ENCODE measurements at regions not wholly inside any gene's neighbourhood (a gene's known extent, or its start where the extent isn't known, plus 50 kb on each side); places are given as distances from the start of the nearest gene placed in this dataset.

DNA sequence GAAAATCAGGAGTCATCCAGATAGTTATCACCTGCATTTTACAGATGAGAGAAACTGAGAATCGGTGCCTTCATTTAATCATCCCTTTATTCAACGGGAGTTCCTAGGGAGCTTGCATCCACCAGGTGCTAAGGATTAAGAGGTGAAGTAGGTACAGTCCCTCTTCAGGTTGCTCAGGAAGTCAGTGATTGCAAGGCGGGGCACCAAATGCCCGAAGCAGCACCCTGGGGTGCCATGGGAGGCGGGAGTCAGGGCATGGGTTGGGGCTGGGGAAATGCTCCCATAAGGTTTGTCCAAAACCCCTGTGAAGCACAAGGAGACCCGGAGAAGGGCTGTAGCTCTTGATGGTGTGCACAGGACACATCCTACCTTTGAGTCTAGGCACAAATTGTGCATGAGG lies 98.8 kb upstream of the KLF4 start:
- TF ChIP-seq CTCF (conservative IDR thresholded peaks at IDR 0.05 in 1 of 2, IDR thresholded peaks at IDR 0.05 in 1 of 2; ENCODE audit: extremely low read depth in 1 of 2, insufficient read depth in 1 of 2, low read depth in 1 of 2, low read length in 2 of 2) (no peak), EZH2 (IDR thresholded peaks at IDR 0.05; ENCODE audit: borderline replicate concordance, low read length) (no peak)
